ENCODE measurements at regions not wholly inside any gene's neighbourhood (a gene's known extent, or its start where the extent isn't known, plus 50 kb on each side); places are given as distances from the start of the nearest gene placed in this dataset.
"Not testable (repeated sequence)": the region's sequence is repeated elsewhere in the genome, so short reads cannot be mapped to it uniquely, and the experiment has no call there.

DNA sequence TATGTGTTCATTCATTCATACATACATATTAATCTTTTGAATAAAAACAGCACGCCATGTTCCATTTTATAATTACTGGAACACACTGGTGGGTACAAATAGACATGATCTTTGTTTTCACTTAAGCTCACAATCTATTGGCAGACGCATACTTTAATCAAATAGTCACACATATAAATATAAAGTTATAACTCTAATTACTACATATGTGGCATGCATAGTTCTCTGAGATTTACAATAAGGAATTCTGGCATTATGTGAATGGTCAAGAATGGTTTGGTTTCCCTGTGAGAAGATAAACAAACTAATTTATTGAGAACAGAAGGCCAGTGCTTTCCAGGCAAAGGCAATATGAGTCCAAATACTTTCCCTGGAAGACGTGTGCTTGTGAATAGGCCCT lies 576.2 kb downstream of the CDH8 start:
- no peak overlapping the region for H3K27ac ChIP-seq (ENCODE audit: low read length)
- H3K9me3 ChIP-seq (ENCODE audit: control insufficient read depth in 2 of 2, low read length in 2 of 2), result peaks cover 0 to 4% of the 10 kb centered on the region in 2 donors
- no peaks in the 10 kb centered on the region for H3K36me3 ChIP-seq (ENCODE audit: control insufficient read depth in 2 of 2, insufficient read depth in 2 of 2, low read length in 2 of 2)
- no peaks in the 10 kb centered on the region for H3K27me3 ChIP-seq (ENCODE audit: control insufficient read depth in 1 of 2, insufficient read depth in 2 of 2, low read length in 2 of 2)
- H3K9ac ChIP-seq (ENCODE audit: low read length in 2 of 2), result no peak overlapping the region
- H3K4me3 ChIP-seq (ENCODE audit: low read length in 2 of 2), result no peak overlapping the region
- H3K4me1 ChIP-seq (ENCODE audit: control insufficient read depth, insufficient read depth, low read length), result no peaks in the 10 kb centered on the region

DNA sequence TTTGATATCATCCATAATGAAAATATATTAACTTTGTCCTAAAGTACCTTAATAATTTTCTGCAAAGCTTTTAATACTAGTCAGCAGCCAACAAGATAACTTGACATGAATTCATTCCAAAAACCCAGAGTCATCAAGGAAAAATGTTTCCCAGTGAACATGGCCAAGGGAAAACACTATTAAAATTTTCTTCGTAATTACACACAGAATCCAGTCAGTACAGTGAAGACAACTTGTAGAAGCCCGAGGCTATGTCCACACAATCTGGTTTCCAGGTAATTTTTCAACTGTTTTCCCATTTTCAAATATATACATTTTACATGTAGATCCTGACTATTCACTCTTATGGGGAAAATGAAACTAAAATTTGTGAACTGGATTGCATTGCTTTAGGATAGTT lies 600.9 kb downstream of the CDH8 start:
- no peaks in the 10 kb centered on the region for H3K27me3 ChIP-seq (ENCODE audit: control insufficient read depth in 1 of 2, insufficient read depth in 2 of 2, low read length in 2 of 2)
- H3K9me3 ChIP-seq (ENCODE audit: control insufficient read depth in 2 of 2, low read length in 2 of 2), result no peaks in the 10 kb centered on the region
- no peak overlapping the region for H3K9ac ChIP-seq (ENCODE audit: low read length in 2 of 2)
- no peak overlapping the region for H3K4me3 ChIP-seq (ENCODE audit: low read length in 2 of 2)
- no peaks in the 10 kb centered on the region for H3K4me1 ChIP-seq (ENCODE audit: control insufficient read depth, insufficient read depth, low read length)
- no peaks in the 10 kb centered on the region for H3K36me3 ChIP-seq (ENCODE audit: control insufficient read depth in 2 of 2, insufficient read depth in 2 of 2, low read length in 2 of 2)
- H3K27ac ChIP-seq (ENCODE audit: low read length), result no peak overlapping the region

DNA sequence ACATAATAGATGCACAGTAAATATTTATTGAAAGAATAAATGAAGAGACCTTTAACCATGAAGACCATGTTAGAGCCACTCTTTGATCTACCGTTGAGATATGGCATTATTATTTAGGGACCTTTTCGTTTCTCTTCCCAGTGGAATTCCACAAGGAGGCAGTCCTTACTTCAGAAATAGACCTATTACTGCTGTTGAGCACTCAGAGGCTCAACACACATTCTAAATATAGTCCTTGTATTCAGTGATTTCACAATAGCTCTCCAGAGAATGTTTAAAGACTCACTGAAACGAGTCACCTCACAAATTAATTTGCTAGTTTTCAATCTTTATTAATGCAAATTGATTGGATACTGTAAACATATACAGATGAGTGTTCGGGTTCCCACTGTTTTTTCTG lies 603.8 kb downstream of the CDH8 start:
- Histone ChIP-seq H3K9ac (ENCODE audit: low read length in 2 of 2) (no peak overlapping the region), H3K4me3 (ENCODE audit: low read length in 2 of 2) (no peak overlapping the region), H3K27me3 (ENCODE audit: control insufficient read depth in 1 of 2, insufficient read depth in 2 of 2, low read length in 2 of 2) (no peaks in the 10 kb centered on the region), H3K4me1 (ENCODE audit: control insufficient read depth, insufficient read depth, low read length) (no peaks in the 10 kb centered on the region), H3K9me3 (ENCODE audit: control insufficient read depth in 2 of 2, low read length in 2 of 2) (no peaks in the 10 kb centered on the region), H3K27ac (ENCODE audit: low read length) (no peak overlapping the region), H3K36me3 (ENCODE audit: control insufficient read depth in 2 of 2, insufficient read depth in 2 of 2, low read length in 2 of 2) (no peaks in the 10 kb centered on the region)

DNA sequence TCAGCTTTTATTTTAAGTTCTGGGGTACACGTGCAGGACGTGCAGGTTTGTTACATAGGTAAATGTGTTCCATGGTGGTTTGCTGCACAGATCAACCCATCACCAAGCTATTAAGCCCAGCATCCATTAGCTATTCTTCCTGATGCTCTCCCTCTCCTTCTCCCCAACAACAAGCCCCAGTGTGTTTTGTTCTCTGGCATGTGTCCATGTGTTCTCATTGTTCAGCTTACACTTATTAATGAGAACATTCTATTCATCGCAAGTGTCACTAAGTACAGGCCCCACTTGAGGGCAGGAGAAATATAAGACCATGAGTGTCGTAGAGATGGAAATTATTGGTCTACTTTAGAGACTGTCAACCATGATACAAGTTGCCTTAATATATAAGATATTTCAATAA lies 615.1 kb downstream of the CDH8 start:
- no peaks in the 10 kb centered on the region for H3K27me3 ChIP-seq (ENCODE audit: control insufficient read depth in 1 of 2, insufficient read depth in 2 of 2, low read length in 2 of 2)
- no peak overlapping the region for H3K27ac ChIP-seq (ENCODE audit: low read length)
- no peaks in the 10 kb centered on the region for H3K4me1 ChIP-seq (ENCODE audit: control insufficient read depth, insufficient read depth, low read length)
- no peak overlapping the region for H3K9ac ChIP-seq (ENCODE audit: low read length in 2 of 2)
- H3K9me3 ChIP-seq (ENCODE audit: control insufficient read depth in 2 of 2, low read length in 2 of 2), result no peaks in the 10 kb centered on the region
- no peaks in the 10 kb centered on the region for H3K36me3 ChIP-seq (ENCODE audit: control insufficient read depth in 2 of 2, insufficient read depth in 2 of 2, low read length in 2 of 2)
- H3K4me3 ChIP-seq (ENCODE audit: low read length in 2 of 2), result no peak overlapping the region

DNA sequence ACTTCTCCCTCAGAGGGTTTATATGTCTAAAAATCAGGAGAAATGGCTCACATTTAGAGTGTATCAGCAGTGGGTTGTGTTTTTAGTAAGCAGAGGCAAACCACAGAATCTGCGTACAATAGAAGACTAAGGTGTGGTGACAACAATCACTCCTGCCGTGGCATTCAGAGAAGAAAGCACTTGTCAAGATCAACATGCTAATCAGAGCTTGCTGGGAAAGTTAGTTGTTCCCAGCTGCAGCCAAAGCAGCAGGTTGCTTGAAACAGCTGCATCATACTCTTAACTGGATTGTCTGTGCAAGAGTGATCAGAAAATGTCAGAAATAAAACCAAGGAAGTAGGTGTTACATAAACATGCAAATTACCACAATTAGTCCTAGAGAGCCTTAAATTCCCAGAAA lies 616.4 kb downstream of the CDH8 start:
- H3K4me3 ChIP-seq (ENCODE audit: low read length in 2 of 2), result no peak overlapping the region
- H3K36me3 ChIP-seq (ENCODE audit: control insufficient read depth in 2 of 2, insufficient read depth in 2 of 2, low read length in 2 of 2), result no peaks in the 10 kb centered on the region
- no peaks in the 10 kb centered on the region for H3K9me3 ChIP-seq (ENCODE audit: control insufficient read depth in 2 of 2, low read length in 2 of 2)
- H3K27me3 ChIP-seq (ENCODE audit: control insufficient read depth in 1 of 2, insufficient read depth in 2 of 2, low read length in 2 of 2), result no peaks in the 10 kb centered on the region
- no peak overlapping the region for H3K9ac ChIP-seq (ENCODE audit: low read length in 2 of 2)
- H3K4me1 ChIP-seq (ENCODE audit: control insufficient read depth, insufficient read depth, low read length), result no peaks in the 10 kb centered on the region
- no peak overlapping the region for H3K27ac ChIP-seq (ENCODE audit: low read length)

DNA sequence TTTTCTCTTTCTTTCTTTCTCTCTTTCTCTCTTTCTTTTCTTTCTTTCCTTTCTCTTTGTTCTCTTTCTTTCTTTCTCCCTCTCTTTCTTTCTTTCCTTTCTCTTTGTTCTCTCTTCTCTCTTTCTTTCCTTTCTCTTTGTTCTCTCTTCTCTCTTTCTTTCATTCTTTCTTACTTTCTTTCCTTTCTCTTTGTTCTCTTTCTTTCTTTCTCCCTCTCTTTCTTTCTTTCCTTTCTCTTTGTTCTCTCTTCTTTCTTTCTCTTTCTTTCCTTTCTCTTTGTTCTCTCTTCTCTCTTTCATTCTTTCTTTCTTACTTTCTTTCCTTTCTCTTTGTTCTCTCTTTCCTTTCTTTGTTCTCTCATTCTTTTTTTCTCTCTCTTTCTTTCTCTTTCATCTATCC lies 617.4 kb downstream of the CDH8 start:
- not testable (repeated sequence) for H3K9ac ChIP-seq (ENCODE audit: low read length in 2 of 2); H3K27me3 ChIP-seq (ENCODE audit: control insufficient read depth in 1 of 2, insufficient read depth in 2 of 2, low read length in 2 of 2); H3K4me3 ChIP-seq (ENCODE audit: low read length in 2 of 2); H3K9me3 ChIP-seq (ENCODE audit: control insufficient read depth in 2 of 2, low read length in 2 of 2); H3K4me1 ChIP-seq (ENCODE audit: control insufficient read depth, insufficient read depth, low read length); H3K27ac ChIP-seq (ENCODE audit: low read length); H3K36me3 ChIP-seq (ENCODE audit: control insufficient read depth in 2 of 2, insufficient read depth in 2 of 2, low read length in 2 of 2)

DNA sequence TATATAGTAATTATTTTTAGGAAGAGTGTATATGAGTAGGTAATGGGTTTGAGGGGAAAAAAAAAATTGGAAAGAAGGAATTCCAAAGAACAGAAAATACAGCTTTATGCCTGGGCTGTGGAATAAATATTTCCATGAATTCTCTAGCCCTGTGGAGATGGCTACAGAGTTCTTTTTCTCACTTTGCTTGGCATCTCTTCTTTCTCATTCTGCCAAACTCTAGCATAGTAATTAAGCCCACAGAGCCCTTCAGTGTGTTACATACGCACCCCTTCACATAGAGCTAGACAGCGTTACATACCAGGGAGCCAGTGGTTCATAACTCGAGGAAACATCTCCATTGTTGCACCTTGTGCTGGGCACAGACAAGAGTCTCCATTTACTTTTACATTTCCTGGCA lies 621.1 kb downstream of the CDH8 start:
- Histone ChIP-seq H3K36me3 (ENCODE audit: control insufficient read depth in 2 of 2, insufficient read depth in 2 of 2, low read length in 2 of 2) (no peaks in the 10 kb centered on the region), H3K9me3 (ENCODE audit: control insufficient read depth in 2 of 2, low read length in 2 of 2) (no peaks in the 10 kb centered on the region), H3K4me3 (ENCODE audit: low read length in 2 of 2) (no peak overlapping the region), H3K27me3 (ENCODE audit: control insufficient read depth in 1 of 2, insufficient read depth in 2 of 2, low read length in 2 of 2) (no peaks in the 10 kb centered on the region), H3K27ac (ENCODE audit: low read length) (no peak overlapping the region), H3K4me1 (ENCODE audit: control insufficient read depth, insufficient read depth, low read length) (no peaks in the 10 kb centered on the region), H3K9ac (ENCODE audit: low read length in 2 of 2) (no peak overlapping the region)

DNA sequence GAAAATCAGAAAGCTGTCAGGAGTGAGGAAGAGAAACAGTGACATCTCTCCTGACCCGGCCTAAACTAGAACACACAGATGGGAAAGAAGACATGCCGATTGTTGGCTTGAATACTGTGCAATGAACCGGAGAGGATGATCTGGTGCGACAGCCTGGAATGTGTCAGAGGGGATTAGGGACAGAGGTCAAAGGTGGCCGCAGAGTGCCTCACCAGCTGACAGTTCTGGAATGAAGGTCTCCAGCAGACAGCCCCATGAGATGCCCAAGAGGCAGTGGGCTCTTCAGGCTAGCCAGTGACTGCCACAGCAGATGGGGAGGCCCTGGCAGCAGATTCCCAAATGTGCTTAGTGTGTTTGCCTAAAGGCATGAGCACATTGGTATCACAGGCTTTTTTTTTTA lies 623.2 kb downstream of the CDH8 start:
- H3K9ac ChIP-seq (ENCODE audit: low read length in 2 of 2), result no peak overlapping the region
- no peak overlapping the region for H3K4me3 ChIP-seq (ENCODE audit: low read length in 2 of 2)
- H3K27me3 ChIP-seq (ENCODE audit: control insufficient read depth in 1 of 2, insufficient read depth in 2 of 2, low read length in 2 of 2), result no peaks in the 10 kb centered on the region
- no peaks in the 10 kb centered on the region for H3K36me3 ChIP-seq (ENCODE audit: control insufficient read depth in 2 of 2, insufficient read depth in 2 of 2, low read length in 2 of 2)
- no peaks in the 10 kb centered on the region for H3K9me3 ChIP-seq (ENCODE audit: control insufficient read depth in 2 of 2, low read length in 2 of 2)
- H3K4me1 ChIP-seq (ENCODE audit: control insufficient read depth, insufficient read depth, low read length), result no peaks in the 10 kb centered on the region
- no peak overlapping the region for H3K27ac ChIP-seq (ENCODE audit: low read length)

DNA sequence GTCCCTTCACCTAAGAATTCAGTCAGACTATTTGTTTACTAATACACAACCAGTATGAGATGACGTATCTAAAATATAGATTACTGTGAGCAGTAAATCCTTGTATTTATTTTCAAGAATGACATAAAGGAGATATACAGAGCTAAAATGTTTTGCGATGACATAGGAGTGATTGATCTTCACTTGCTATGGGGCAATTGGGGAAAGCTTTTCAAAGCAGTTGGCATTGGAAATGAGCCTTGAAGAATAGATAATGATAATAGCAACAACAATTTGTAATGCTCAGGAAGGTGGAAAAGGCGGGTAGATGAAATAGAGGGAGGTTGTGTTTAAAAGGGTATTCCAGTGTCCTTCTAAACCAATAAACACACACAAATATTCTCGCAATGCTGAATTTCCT lies 623.7 kb downstream of the CDH8 start:
- Histone ChIP-seq H3K4me1 (ENCODE audit: control insufficient read depth, insufficient read depth, low read length) (no peaks in the 10 kb centered on the region), H3K27ac (ENCODE audit: low read length) (no peak overlapping the region), H3K9ac (ENCODE audit: low read length in 2 of 2) (no peak overlapping the region), H3K4me3 (ENCODE audit: low read length in 2 of 2) (no peak overlapping the region), H3K36me3 (ENCODE audit: control insufficient read depth in 2 of 2, insufficient read depth in 2 of 2, low read length in 2 of 2) (no peaks in the 10 kb centered on the region), H3K27me3 (ENCODE audit: control insufficient read depth in 1 of 2, insufficient read depth in 2 of 2, low read length in 2 of 2) (no peaks in the 10 kb centered on the region), H3K9me3 (ENCODE audit: control insufficient read depth in 2 of 2, low read length in 2 of 2) (no peaks in the 10 kb centered on the region)

DNA sequence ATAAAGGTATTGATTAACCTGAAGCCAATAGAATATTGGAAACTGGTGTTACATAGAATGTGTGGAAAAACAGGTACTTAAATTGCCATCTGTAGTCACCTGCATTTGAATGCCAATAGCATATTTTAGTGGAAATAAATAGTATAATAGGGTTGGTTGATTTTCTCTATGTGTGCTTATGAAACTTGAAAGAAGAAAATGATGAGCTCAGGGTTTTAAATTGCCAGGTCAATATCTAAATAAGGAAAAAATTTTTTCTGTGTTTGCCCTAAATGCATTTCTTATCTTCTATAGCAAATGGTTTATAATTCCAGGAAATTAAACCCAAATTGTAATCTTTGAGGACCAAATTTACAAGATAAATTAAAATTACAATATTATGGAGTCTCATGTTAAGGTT lies 626.6 kb downstream of the CDH8 start:
- Histone ChIP-seq H3K36me3 (ENCODE audit: control insufficient read depth in 2 of 2, insufficient read depth in 2 of 2, low read length in 2 of 2) (no peaks in the 10 kb centered on the region), H3K9ac (ENCODE audit: low read length in 2 of 2) (no peak overlapping the region), H3K27me3 (ENCODE audit: control insufficient read depth in 1 of 2, insufficient read depth in 2 of 2, low read length in 2 of 2) (no peaks in the 10 kb centered on the region), H3K4me1 (ENCODE audit: control insufficient read depth, insufficient read depth, low read length) (no peaks in the 10 kb centered on the region), H3K27ac (ENCODE audit: low read length) (no peak overlapping the region), H3K4me3 (ENCODE audit: low read length in 2 of 2) (no peak overlapping the region), H3K9me3 (ENCODE audit: control insufficient read depth in 2 of 2, low read length in 2 of 2) (no peaks in the 10 kb centered on the region)

DNA sequence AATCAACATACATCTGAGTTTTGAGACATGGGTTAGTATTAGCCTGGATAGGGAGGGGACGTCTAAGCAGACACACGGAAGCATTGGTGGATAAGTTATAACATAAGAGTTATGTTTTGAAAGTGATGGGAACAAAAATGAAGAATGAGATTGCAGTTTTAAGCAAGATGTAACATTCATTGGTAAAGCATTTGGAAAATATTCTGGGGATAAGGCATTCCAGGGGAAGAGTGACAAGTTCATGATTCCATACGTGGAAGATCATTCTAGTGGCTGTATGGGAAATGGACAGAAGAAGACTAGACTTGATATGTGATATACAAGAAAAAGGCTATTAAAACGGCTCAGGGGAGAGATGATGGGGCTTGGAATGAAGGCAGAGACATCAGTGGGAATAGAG lies 632.9 kb downstream of the CDH8 start:
- Histone ChIP-seq H3K4me3 (ENCODE audit: low read length in 2 of 2) (no peak overlapping the region), H3K4me1 (ENCODE audit: control insufficient read depth, insufficient read depth, low read length) (no peaks in the 10 kb centered on the region), H3K9ac (ENCODE audit: low read length in 2 of 2) (no peak overlapping the region), H3K9me3 (ENCODE audit: control insufficient read depth in 2 of 2, low read length in 2 of 2) (peaks cover 0 to 2% of the 10 kb centered on the region in 2 donors), H3K27me3 (ENCODE audit: control insufficient read depth in 1 of 2, insufficient read depth in 2 of 2, low read length in 2 of 2) (no peaks in the 10 kb centered on the region), H3K27ac (ENCODE audit: low read length) (no peak overlapping the region), H3K36me3 (ENCODE audit: control insufficient read depth in 2 of 2, insufficient read depth in 2 of 2, low read length in 2 of 2) (no peaks in the 10 kb centered on the region)

DNA sequence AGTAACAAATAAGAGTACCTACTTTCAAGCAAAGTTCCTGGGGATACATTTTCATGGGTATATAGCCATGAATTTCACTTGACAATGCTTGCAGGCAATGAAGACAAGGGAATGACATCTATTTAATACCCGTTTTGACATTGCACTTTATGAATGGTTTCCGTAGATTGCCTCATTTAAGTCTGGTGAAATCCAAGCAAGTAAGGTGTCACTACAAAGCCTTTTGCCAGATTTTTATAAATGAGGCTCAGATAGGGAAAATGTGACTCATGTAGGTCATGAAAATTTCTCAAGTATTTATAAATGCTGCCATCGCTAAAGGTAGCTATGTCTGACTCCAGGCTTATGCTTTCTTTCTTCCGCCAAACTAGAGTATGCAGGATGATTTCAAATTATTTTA lies 644.3 kb downstream of the CDH8 start:
- Histone ChIP-seq H3K4me1 (ENCODE audit: control insufficient read depth, insufficient read depth, low read length) (no peaks in the 10 kb centered on the region), H3K9me3 (ENCODE audit: control insufficient read depth in 2 of 2, low read length in 2 of 2) (no peaks in the 10 kb centered on the region), H3K9ac (ENCODE audit: low read length in 2 of 2) (no peak overlapping the region)

More for the DNA sequence above, 644.3 kb downstream of the CDH8 start:
- Histone ChIP-seq H3K27ac (ENCODE audit: low read length) (no peak overlapping the region), H3K36me3 (ENCODE audit: control insufficient read depth in 2 of 2, insufficient read depth in 2 of 2, low read length in 2 of 2) (no peaks in the 10 kb centered on the region), H3K4me3 (ENCODE audit: low read length in 2 of 2) (no peak overlapping the region), H3K27me3 (ENCODE audit: control insufficient read depth in 1 of 2, insufficient read depth in 2 of 2, low read length in 2 of 2) (no peaks in the 10 kb centered on the region)
